ENCODE measurements at regions not wholly inside any gene's neighbourhood (a gene's known extent, or its start where the extent isn't known, plus 50 kb on each side); places are given as distances from the start of the nearest gene placed in this dataset.

GRCh38 chr16:51392521-51393187 lies 241.6 kb upstream of the SALL1 start:
- no peak for DNase-seq (ENCODE audit: low read depth in 2 of 2)

- DNase-seq (ENCODE audit: low read depth in 2 of 2): no peak
Observed at GRCh38 chr16:51391798-51392511, 240.9 kb upstream of the SALL1 start.

GRCh38 chr16:51390877-51391276 lies 239.8 kb upstream of the SALL1 start:
- no peak for DNase-seq (ENCODE audit: low read depth in 2 of 2)

- DNase-seq (ENCODE audit: low read depth in 2 of 2): no peak
Observed at GRCh38 chr16:51389881-51390280, 238.8 kb upstream of the SALL1 start.

GRCh38 chr16:51388516-51388951 lies 237.5 kb upstream of the SALL1 start:
- DNase-seq (ENCODE audit: low read depth in 2 of 2): no peak

- DNase-seq (ENCODE audit: low read depth in 2 of 2): no peak
Observed at GRCh38 chr16:51383909-51384308, 232.8 kb upstream of the SALL1 start.

- no peak for DNase-seq (ENCODE audit: low read depth in 2 of 2)
Observed at GRCh38 chr16:51382940-51383339, 231.9 kb upstream of the SALL1 start.

GRCh38 chr16:51382211-51382610 lies 231.1 kb upstream of the SALL1 start:
- no peak for DNase-seq (ENCODE audit: low read depth in 2 of 2)

GRCh38 chr16:51376080-51376479 lies 225.0 kb upstream of the SALL1 start:
- no peak for DNase-seq (ENCODE audit: low read depth in 2 of 2)

GRCh38 chr16:51374790-51375189 lies 223.7 kb upstream of the SALL1 start:
- no peak for DNase-seq (ENCODE audit: low read depth in 2 of 2)

- DNase-seq (ENCODE audit: low read depth in 2 of 2): no peak
Observed at GRCh38 chr16:51374346-51374745, 223.3 kb upstream of the SALL1 start.

- DNase-seq (ENCODE audit: low read depth in 2 of 2): no peak
Observed at GRCh38 chr16:51365715-51366114, 214.6 kb upstream of the SALL1 start.

GRCh38 chr16:51359141-51359955 lies 208.3 kb upstream of the SALL1 start:
- DNase-seq (ENCODE audit: low read depth in 2 of 2): no peak

GRCh38 chr16:51357839-51358238 lies 206.8 kb upstream of the SALL1 start:
- DNase-seq (ENCODE audit: low read depth in 2 of 2): no peak

GRCh38 chr16:51355875-51356274 lies 204.8 kb upstream of the SALL1 start:
- DNase-seq (ENCODE audit: low read depth in 2 of 2): no peak

GRCh38 chr16:51355195-51355594 lies 204.1 kb upstream of the SALL1 start:
- DNase-seq (ENCODE audit: low read depth in 2 of 2): no peak

GRCh38 chr16:51353055-51353454 lies 202.0 kb upstream of the SALL1 start:
- no peak for DNase-seq (ENCODE audit: low read depth in 2 of 2)

GRCh38 chr16:51349626-51350025 lies 198.6 kb upstream of the SALL1 start:
- DNase-seq (ENCODE audit: low read depth in 2 of 2): no peak

GRCh38 chr16:51343411-51343810 lies 192.3 kb upstream of the SALL1 start:
- no peak for DNase-seq (ENCODE audit: low read depth in 2 of 2)

- DNase-seq (ENCODE audit: low read depth in 2 of 2): no peak
Observed at GRCh38 chr16:51341204-51341603, 190.1 kb upstream of the SALL1 start.

GRCh38 chr16:51337662-51338061 lies 186.6 kb upstream of the SALL1 start:
- DNase-seq (ENCODE audit: low read depth in 2 of 2): no peak

- no peak for DNase-seq (ENCODE audit: low read depth in 2 of 2)
Observed at GRCh38 chr16:51328733-51329132, 177.7 kb upstream of the SALL1 start.

GRCh38 chr16:51327001-51327400 lies 175.9 kb upstream of the SALL1 start:
- no peak for DNase-seq (ENCODE audit: low read depth in 2 of 2)

Measured in activated CD8-positive, alpha-beta memory T cell treated with anti-CD3 and anti-CD28 coated beads for 4 hours (primary cell).